CD4-positive, alpha-beta T cell treated with Interleukin-17A for 1 hour (primary cell): ENCODE measurements at regions not wholly inside any gene's neighbourhood (a gene's known extent, or its start where the extent isn't known, plus 50 kb on each side); places are given as distances from the start of the nearest gene placed in this dataset.
"Not testable (repeated sequence)": the region's sequence is repeated elsewhere in the genome, so short reads cannot be mapped to it uniquely, and the experiment has no call there.

Experiments used
- DNase-seq: peaks from one replicate; pipeline ENCODE4 v3.0.0-alpha.2; 2020

DNA sequence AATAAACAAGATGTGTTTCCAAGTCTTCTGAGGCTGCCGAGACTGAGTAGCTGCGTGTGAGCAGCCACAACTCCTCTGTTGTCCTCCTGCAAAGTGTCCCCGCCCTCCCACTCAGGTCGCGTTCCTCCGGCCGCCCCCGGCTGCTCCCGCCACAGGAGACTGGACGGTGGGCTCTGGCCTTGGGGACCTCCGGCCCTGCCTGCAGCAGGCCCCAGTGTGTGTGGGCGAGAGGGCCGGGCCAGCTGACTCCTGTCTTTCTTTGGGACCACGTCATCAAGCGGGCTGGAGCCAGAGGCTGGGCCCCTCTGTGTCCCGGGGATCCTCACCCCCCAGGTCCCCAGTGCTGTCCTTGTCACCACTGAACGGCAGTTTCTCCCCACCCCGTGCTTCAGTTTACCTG lies 175.3 kb downstream of the NPIPB11 start:
- DNase-seq: no peak

DNA sequence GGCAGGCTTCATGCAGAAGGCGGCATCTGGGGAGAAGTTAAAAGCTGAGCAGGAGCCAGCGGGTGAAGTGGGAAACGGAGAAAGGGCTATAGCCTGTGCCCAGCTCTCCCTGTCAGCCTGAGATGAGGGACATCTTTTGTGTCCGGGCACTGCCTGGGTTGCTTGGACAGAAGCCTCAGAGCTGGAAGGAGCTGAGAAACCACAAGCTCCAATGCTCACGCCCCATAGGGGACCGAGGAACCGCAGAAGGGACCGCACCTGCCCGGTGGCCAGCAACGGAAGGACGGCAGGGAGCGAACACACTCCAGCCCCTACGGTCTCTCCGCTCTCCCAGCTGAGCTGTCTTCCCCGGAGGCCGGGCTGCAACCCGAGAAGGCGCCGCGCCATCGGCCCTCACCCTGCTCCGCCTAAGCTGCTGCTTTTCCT lies 175.8 kb downstream of the NPIPB11 start:
- no peak for DNase-seq

- not testable (repeated sequence) for DNase-seq
Measured at GRCh38 chr16:29230006-29230668, 176.4 kb downstream of the NPIPB11 start.

DNA sequence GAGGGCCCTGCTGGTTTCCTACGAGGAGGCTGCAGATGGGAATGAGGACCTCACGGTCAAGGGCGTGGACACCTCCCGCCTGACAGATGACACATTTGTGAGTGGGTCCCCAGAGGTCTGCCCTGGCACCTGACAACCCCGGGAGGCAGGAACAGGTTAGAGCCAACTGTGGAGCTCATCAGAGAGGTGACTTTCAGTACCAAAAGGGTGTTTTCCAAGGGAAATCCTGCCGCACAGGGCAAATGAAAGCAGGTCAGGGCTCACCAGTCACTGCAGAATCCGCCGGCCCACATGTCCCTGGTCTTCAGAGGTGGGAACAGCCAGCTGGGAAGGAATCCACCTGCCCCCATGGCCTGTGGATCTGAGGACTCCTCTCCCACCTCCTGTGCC lies 176.9 kb downstream of the NPIPB11 start:
- DNase-seq: not testable (repeated sequence)

GRCh38 chr16:29228664-29229611 lies 177.6 kb downstream of the NPIPB11 start:
- DNase-seq: not testable (repeated sequence)

DNA sequence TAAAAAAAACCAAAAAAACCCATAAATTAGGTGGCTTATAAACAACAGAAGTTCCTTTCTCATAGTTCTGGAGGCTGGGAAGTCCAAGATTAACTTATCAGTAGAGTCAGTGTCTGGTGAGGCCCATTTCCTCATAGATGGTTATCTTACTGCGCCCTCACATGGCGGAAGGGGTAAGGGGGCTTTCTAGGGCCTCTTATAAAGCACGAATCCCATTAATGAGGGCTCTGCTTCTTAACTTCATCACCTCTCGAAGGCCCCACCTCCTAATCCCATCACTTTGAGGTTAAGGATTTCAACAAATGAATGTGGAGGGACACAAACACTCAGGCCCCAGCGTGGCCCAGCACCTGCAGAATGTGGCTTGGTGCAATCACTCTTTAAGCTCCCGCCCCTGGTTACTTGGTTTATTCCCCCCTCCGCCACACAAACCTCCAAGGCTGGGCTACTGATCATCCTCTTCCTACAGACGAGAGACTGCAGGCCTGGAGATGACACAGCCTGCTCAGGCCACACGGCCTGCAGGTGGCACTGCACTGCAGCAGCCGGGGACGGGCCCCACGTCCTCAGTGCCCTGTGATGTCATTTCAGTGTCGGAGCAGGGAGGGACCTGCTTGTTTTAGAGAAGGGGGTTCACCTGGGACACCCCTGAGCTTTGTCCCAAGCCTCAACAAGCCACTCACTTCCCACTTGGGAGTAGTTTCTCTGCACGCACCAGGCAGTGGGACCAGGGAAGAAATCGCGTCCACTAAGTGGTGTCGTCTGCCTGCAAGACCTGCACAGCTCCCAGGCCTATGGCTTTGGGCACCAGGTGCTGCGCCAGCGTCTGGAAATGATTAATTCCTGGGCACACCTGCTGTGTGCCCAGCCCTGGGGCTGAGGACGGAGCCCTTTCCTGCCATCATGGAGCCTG lies 178.5 kb downstream of the NPIPB11 start:
- peak; percentile 63 for DNase-seq

GRCh38 chr16:29226782-29227181 lies 179.7 kb downstream of the NPIPB11 start:
- no peak for DNase-seq

DNA sequence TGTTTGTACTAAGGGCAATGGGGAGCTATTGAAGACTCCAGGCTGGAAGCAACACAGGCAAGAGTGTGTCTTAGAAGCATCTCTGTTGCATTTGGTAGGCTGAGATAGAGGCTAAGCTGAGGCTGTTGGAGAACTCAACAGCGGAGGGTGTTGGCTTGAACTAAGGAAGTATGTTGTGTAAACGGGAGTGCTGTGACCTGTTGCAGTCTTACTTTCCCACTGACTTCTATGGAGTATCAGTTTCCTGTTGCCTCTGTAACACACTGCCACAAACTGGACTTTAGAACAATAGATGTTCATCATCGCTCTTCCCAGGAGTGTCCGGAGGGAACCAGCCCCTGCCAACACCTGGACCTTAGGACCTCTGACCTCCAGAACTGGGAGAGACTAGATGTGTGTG lies 181.8 kb downstream of the NPIPB11 start:
- not testable (repeated sequence) for DNase-seq

DNA sequence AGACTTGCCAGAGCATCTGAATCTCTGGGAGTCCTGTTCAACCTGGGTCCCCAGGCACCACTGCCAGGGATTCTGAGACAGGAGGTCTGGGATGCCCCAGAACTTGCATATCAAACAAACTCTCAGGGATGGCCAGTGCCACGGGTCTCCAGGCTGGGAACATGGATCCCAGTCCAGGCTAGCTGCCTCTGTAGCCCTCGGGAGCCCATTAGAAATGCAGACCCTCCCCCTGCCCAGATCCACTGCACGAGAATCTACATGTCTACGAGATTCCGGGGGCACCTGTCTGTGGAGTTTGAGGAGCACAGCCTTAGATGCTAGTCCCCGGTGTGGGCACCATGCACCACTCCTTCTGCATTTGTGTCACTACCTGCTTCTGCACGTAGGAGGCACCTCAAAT lies 183.9 kb downstream of the NPIPB11 start:
- not testable (repeated sequence) for DNase-seq

DNA sequence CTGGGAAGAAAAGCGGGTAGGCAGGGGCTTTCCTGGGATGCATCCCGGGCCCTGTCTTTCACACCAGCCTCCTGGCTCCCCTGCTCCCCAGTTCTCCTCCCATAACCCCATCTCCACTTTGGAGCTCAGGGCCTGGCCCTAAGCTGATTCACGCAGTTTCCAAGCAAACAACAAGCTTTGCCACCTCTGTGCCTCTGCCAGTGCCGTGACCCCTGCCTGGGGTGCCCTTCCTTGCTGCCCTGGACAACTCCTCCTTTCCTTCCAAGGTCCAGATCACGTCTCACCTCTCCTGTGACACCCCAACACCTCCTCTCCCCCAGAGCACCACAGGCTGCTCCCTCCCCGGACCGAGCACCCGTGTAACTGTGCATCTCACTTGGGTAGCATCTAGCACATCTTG lies 184.5 kb downstream of the NPIPB11 start:
- not testable (repeated sequence) for DNase-seq

- DNase-seq: not testable (repeated sequence)
Measured at GRCh38 chr16:29221281-29221955, 185.1 kb downstream of the NPIPB11 start.

GRCh38 chr16:29220647-29221191 lies 185.8 kb downstream of the NPIPB11 start:
- DNase-seq: not testable (repeated sequence)

GRCh38 chr16:29219966-29220646 lies 186.4 kb downstream of the NPIPB11 start:
- DNase-seq: not testable (repeated sequence)

DNA sequence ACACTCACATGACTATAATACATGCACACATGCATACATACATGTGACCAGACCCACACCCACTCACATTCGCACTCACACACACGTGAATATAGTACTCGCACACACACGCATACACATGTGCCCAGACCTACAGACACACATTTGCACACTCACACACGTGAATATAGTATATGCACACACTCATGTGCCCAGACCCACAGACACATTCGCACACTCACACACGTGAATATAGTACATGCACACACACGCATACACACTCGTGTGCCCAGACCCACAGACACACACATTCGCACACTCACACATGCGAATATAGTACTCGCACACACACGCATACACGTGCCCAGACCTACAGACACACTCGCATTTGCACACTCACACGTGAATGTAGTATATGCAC lies 186.9 kb downstream of the NPIPB11 start:
- not testable (repeated sequence) for DNase-seq

DNA sequence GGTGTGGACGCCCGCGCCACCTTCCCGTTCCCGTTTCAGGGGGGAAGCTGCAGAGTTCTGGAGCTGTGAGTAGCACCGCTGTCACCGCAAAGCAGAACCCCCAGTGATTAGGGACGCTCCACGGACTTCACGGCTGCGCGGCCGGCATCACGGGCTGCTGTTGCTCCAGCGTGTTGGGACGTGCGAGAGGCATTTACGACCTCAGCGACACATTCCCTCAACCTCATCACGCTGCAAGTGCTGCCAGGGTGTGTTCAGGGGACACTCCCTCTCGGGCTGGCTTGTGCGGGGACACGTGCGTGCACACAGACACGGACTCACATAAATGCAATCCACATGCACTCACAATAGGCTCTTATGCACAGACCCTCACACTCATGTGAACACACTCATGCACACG lies 187.9 kb downstream of the NPIPB11 start:
- not testable (repeated sequence) for DNase-seq

GRCh38 chr16:29218171-29218570 lies 188.3 kb downstream of the NPIPB11 start:
- DNase-seq: not testable (repeated sequence)

GRCh38 chr16:29217752-29218126 lies 188.8 kb downstream of the NPIPB11 start:
- not testable (repeated sequence) for DNase-seq

DNA sequence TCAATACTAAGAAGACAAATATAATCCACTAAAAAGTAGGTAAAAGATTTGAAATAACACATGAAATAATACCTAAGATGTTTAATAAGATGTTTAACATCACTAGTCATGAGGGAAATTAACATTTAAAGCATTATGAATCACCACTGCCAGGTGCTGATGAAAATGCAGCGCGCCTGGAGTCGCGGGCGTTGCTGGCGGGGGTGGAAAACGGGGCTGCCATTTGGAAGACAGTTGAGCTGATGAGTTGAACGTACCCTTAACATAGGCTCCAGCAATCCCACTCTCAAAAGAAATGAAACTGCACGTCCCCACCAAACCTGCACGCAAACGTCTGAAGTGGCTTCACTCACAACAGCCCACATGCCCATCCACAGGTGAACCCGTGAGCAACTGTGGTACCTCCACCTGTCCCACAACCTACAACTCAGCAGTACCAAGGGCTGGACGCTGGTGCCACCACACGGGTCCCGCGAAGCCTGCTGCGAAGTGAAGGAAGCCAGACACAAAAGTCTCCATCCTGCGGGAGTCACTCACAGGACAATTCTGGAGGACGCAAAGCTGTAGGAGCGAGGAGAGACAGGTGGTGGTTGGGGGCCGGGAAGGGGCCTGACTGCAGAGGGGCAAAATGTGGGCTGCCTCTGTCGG lies 189.3 kb downstream of the NPIPB11 start:
- DNase-seq: not testable (repeated sequence)

GRCh38 chr16:29213770-29214169 lies 192.7 kb downstream of the NPIPB11 start:
- not testable (repeated sequence) for DNase-seq

GRCh38 chr16:29213251-29213650 lies 193.3 kb downstream of the NPIPB11 start:
- DNase-seq: not testable (repeated sequence)
